Vagina (tissue), 2 donors: ENCODE measurements at regions not wholly inside any gene's neighbourhood (a gene's known extent, or its start where the extent isn't known, plus 50 kb on each side); places are given as distances from the start of the nearest gene placed in this dataset.

Source experiments
- CTCF ChIP-seq, 3 experiments: fragments of 450-650 bp in 2 of 3; fragments of 200-600 bp in 1 of 3; sonication (generic) in 1 of 3; IDR thresholded peaks; one replicate each; pipeline ENCODE4 v1.5.1; 2017 to 2019; ENCODE audit warnings: antibody characterized with exemption in 3 of 3, mild to moderate bottlenecking in 2 of 3, moderate library complexity in 2 of 3
- POLR2A ChIP-seq, 2 donors: fragments of 450-650 bp; IDR thresholded peaks; one replicate each; pipeline ENCODE4 v1.6.1; 2017; ENCODE audit warnings: antibody characterized with exemption in 2 of 2, mild to moderate bottlenecking in 2 of 2, moderate library complexity in 2 of 2

DNA sequence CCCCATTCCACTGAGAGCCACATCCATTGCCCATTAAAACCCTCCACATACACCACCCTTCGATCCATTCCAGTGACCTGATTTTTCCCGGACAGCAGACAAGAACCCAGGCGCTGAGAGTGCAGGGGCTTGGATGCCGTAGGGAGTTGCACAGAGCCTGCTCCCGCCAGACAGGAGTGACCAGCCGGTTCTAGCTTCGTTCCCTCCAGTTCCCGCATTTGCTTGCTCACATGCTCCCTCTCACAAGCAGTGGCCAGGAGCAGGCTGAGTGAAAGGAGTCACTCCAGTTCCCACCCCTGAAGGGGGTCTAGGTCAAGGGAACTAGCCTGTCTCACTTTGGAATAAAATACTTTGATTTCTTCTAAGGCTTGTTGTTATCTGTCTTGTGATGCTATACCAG, 119.5 kb downstream of the SKIDA1 start:
- TF ChIP-seq POLR2A (IDR thresholded peaks at IDR 0.05) (no peak), CTCF (IDR thresholded peaks at IDR 0.05) (no peak)
